IPS-11a (cell line): ENCODE measurements at regions not wholly inside any gene's neighbourhood (a gene's known extent, or its start where the extent isn't known, plus 50 kb on each side); places are given as distances from the start of the nearest gene placed in this dataset.
"Not testable (repeated sequence)": the region's sequence is repeated elsewhere in the genome, so short reads cannot be mapped to it uniquely, and the experiment has no call there.

Source experiments
- H3K4me3 ChIP-seq: one replicate; pipeline ENCODE4 v1.5.1; 2013; ENCODE audit warnings: low read depth, low read length, control low read depth

GRCh38 chr15:96122077-96123027, 208.1 kb upstream of the NR2F2 start:
- H3K4me3 ChIP-seq = no peak overlapping the region

GRCh38 chr15:96123028-96123400, 207.5 kb upstream of the NR2F2 start:
- H3K4me3 ChIP-seq = no peak overlapping the region

GRCh38 chr15:96123630-96124187, 206.8 kb upstream of the NR2F2 start:
- no peak overlapping the region for H3K4me3 ChIP-seq

DNA sequence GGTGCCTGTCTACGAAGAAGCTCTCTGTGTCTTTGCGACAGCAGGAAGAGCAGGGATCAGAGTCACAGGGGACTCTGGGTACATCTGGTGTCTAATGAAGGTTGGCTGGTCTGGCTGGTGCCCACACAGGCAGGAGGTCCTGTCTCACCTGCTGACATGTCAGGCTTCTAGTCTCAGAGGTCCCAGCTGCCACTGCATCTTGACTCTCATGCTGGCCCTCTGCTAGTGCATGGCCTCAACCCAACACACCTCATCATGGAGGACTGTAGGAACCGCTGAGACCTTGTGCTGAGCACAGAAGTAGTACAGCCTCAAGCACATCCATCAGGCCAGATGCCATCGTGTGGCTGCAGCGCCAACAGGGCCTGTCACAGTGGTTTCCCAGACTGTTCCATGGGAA, 206.1 kb upstream of the NR2F2 start:
- H3K4me3 ChIP-seq = no peak overlapping the region

GRCh38 chr15:96125721-96126415, 204.6 kb upstream of the NR2F2 start:
- no peak overlapping the region for H3K4me3 ChIP-seq

DNA sequence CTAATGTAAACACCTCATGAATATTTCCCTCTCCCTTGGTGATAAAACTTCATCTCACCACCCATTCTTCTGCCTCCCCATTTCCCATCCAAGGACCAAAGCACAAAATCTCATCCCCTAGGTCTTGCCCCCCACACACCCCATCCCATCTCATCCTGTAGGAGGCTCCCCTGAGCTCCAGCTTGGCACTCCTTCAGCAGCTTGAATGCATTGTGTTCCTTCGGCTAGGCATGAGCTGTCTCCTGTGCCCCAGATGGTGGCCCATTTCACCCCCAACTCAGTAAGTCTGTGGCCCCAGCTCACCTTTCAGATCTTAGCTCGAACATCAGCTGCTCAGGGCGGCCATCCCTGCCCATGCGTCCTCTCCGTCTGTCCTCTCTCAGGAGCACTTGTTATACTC, 203.6 kb upstream of the NR2F2 start:
- H3K4me3 ChIP-seq = no peak overlapping the region

DNA sequence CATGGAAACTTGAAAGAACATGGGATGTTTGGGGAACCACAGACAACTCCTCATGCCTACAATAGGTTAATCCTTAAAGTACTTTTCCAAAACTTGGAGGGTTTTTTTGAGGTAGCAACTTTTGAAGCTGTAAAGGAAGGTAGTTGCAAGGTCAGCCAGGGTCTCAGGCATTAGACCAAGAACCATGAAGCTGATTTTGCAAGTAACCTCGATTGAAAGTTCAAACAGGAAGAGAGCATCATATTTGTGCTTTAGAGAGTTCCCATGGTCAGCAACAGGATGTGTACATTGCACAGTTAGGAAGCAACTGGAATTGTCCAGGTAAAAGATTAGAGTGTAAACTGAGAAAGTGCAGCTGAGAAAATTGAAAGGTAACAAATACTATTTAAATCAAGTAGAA, 199.8 kb upstream of the NR2F2 start:
- no peak overlapping the region for H3K4me3 ChIP-seq

GRCh38 chr15:96132126-96132525, 198.4 kb upstream of the NR2F2 start:
- H3K4me3 ChIP-seq = no peak overlapping the region

DNA sequence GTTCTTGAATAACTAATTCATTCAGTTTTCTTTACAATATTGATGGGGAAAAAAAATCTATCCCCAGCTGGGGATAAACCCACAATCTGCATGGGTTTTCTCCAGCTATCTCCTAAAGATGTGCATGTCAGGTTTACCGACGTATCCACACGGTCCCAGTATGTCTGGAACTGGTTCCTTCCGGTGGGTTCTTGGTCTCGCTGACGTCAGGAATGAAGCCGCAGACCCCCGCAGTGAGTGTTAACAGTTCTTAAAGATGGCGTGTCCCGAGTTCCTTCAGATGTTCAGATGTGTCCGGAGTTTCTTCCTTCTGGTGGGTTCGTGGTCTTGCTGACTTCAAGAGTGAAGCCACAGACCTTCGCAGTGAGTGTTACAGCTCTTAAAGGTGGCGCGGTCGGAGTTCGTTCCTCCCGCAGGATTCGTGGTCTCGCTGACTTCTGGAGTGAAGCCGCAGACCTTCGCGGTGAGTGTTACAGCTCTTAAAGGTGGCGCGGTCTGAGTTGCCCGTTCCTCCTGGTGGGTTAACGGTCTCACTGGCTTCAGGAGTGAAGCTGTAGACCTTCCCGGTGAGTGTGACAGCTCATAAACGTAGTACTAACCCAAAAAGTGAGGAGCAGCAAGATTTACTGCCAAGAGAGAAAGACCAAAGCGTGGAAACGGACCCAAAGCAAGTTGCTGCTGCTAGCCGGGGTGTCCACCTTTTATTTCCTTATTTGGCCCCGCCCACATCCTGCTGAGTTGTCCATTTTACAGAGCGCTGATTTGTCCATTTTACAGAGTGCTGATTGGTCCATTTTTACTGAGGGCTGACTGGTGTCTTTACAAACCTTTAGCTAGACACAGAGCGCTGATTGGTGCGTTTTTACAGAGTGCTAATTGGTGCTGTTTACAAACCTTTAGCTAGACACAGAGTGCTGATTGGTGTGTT, 195.1 kb upstream of the NR2F2 start:
- H3K4me3 ChIP-seq = no peak overlapping the region

GRCh38 chr15:96138985-96139384, 191.5 kb upstream of the NR2F2 start:
- H3K4me3 ChIP-seq = no peak overlapping the region

DNA sequence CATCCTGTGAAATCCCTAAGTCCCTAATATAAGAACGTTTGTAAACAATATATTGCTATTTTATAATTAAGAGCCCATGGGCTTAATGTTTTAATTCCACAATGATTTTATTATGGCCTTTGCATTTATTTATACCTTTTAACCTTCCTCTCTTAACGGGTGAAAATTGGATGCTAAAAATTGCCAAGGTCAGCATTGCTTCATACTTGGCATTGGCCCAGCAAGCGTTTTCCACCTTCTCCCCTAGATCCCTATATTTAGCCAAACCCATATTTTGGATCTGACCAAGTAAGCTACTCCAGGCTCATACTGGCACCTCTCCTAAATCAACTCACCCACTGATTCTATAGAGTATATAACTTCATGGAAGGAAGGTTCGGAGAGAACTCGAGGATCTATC, 188.0 kb upstream of the NR2F2 start:
- H3K4me3 ChIP-seq = no peak overlapping the region

DNA sequence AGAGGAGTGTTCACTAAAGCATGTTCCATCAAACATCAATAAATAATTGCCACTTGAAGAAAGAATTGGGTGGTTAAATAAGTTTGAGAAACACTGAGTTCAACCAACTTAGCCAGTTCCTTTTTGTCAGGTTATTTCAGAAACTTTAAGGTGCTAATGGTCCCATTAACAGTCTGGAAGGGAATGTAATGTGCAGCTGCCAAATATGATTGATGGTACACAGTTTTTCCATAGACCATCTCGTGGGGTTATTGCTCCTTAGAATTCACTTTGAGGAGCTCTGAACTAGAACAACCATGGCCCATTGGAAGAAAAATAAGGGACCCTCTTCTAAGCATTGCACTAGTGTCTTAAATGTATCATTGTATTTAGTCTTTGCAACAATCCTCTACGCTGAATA, 185.8 kb upstream of the NR2F2 start:
- no peak overlapping the region for H3K4me3 ChIP-seq

GRCh38 chr15:96146726-96147125, 183.8 kb upstream of the NR2F2 start:
- no peak overlapping the region for H3K4me3 ChIP-seq

DNA sequence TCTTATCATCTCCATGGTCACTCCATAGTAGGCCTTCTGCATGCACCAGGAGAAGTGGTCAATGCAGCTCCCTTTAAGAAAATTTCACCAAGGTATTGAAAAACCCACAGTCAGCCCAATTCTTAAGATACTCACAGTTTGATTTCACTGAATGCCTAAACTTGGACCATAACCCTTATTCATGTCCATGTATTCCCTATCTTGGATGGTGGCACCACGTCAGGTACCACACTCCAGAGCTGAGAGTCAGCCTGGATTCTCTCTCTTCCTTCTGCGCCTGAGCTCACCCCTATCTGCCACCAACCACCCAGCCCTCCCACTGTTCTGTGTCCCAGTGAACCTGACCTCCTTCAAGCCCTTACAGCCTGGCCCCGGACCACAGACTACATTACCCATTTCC, 183.2 kb upstream of the NR2F2 start:
- no peak overlapping the region for H3K4me3 ChIP-seq

DNA sequence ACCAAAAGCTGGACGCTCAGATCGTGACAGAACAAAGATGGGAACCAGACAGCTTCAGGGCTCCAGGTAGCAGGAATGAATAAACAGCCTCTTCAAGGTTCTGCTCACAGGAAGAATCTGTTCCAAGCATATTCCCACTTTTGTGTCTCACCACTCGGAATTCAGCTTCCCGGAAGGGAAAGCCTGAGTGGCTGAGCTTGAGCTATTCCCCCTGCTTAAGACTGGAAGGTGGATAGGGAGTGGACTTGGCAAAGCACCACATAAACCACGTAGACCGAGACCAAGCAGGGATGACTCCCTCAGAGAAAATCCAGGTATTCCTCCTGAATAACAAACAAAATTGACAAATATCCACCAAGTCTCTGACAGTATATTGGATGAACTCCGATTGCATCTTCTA, 180.2 kb upstream of the NR2F2 start:
- H3K4me3 ChIP-seq = no peak overlapping the region

- not testable (repeated sequence) for H3K4me3 ChIP-seq
Observed at GRCh38 chr15:96151749-96152148, 178.8 kb upstream of the NR2F2 start.

DNA sequence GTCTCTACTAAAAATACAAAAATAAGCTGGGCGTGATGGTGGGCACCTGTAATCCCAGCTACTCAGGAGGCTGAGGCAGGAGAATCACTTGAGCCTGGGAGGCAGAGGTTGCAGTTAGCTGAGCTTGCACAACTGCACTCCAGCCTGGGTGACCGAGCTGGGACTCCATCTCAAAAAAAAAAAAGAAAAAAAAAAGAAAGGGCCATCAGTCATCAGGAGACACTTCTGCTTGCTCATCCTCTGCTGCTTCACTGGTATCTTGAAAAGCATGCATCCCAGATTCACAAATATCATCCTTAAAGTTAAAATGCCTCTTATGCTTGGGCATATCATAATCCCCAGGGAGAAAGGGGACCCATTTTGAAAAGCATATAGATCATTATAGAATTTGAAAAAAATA, 176.6 kb upstream of the NR2F2 start:
- H3K4me3 ChIP-seq = no peak overlapping the region

DNA sequence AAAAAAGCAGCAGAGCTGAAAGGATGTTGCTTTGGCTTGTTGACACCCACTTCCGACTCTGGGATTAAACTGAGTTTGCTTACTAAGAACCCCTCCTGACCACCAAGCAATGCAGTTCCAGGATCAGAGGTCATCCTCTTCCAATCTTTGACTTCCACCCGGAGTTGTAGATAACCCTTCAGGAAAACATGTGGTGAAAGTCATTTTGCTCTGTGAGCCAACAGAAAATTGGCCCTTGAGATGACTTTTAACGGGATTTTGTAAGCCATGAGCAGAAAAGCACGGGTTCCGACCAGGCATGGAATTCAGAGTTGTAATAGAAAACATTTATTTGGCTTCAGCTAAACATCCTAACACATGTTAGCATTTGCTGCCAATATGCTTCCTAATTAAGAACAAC, 171.6 kb upstream of the NR2F2 start:
- no peak overlapping the region for H3K4me3 ChIP-seq

GRCh38 chr15:96160269-96160668, 170.2 kb upstream of the NR2F2 start:
- no peak overlapping the region for H3K4me3 ChIP-seq

- H3K4me3 ChIP-seq = no peak overlapping the region
Observed at GRCh38 chr15:96160800-96161199, 169.7 kb upstream of the NR2F2 start.

DNA sequence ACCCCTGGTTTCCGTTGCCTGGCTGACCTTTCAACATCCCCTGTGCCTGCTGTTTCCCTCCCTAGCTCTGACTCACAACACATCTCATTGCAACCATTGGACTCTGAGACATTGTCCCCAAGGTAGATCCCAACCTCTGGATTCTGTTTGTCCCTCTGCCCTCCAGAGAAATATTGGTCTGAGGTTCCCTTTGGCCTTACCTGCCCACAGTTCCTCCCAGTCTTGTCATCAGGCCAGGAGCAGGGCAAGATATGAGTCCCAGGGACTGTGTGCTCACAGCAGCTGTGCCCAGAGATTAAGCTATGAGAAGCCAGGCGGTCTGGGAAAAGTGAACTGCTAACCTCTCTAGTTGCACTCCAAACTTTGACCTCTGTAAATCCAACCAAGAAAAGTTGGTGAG, 168.2 kb upstream of the NR2F2 start:
- no peak overlapping the region for H3K4me3 ChIP-seq
